ENCODE measurements at regions not wholly inside any gene's neighbourhood (a gene's known extent, or its start where the extent isn't known, plus 50 kb on each side); places are given as distances from the start of the nearest gene placed in this dataset.

DNA sequence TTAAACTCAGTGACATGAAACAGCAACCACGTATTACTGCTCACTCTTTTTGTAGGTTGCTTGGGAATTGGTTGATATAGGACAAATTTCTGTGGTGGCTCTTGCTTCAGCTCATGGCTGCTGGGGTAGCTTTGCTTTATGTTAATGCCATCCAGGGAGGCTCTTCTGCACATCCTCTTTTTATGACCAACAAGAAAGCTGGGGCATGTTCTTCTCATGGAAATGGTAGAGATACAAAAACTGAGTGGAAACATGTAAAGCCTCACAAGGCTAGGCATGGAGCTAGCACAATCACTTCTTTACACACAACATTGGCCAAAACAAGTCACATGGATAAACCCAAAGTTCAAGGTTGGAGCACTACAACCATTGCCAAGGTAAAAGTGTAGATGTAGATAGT lies 176.8 kb downstream of the NECTIN3 start:
- TF ChIP-seq, protein P1, sequence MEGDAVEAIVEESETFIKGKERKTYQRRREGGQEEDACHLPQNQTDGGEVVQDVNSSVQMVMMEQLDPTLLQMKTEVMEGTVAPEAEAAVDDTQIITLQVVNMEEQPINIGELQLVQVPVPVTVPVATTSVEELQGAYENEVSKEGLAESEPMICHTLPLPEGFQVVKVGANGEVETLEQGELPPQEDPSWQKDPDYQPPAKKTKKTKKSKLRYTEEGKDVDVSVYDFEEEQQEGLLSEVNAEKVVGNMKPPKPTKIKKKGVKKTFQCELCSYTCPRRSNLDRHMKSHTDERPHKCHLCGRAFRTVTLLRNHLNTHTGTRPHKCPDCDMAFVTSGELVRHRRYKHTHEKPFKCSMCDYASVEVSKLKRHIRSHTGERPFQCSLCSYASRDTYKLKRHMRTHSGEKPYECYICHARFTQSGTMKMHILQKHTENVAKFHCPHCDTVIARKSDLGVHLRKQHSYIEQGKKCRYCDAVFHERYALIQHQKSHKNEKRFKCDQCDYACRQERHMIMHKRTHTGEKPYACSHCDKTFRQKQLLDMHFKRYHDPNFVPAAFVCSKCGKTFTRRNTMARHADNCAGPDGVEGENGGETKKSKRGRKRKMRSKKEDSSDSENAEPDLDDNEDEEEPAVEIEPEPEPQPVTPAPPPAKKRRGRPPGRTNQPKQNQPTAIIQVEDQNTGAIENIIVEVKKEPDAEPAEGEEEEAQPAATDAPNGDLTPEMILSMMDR (IDR thresholded peaks at IDR 0.05; ENCODE audit: low read depth, low read length, missing input control) = no peak
- TF ChIP-seq HNF4G (IDR thresholded peaks at IDR 0.05) = no peak
- TF ChIP-seq RAD21 (IDR thresholded peaks at IDR 0.05) = no peak
- TF ChIP-seq GABPA (IDR thresholded peaks at IDR 0.05 in 1 of 2, conservative IDR thresholded peaks at IDR 0.05 in 1 of 2) = no peak
- TF ChIP-seq JUND (IDR thresholded peaks at IDR 0.05) = no peak
- TF ChIP-seq, protein P2, sequence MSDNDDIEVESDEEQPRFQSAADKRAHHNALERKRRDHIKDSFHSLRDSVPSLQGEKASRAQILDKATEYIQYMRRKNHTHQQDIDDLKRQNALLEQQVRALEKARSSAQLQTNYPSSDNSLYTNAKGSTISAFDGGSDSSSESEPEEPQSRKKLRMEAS (IDR thresholded peaks at IDR 0.05) = no peak
